BJ (cell line): ENCODE measurements at regions not wholly inside any gene's neighbourhood (a gene's known extent, or its start where the extent isn't known, plus 50 kb on each side); places are given as distances from the start of the nearest gene placed in this dataset.

Source experiments
- CTCF ChIA-PET: fragments of 350-600 bp; formaldehyde crosslinking; extraction: SDS; loops from one replicate; lab custom pipeline; 2021; ENCODE audit warnings: antibody characterized with exemption, inconsistent platforms; lab: Yijun Ruan, JAX
- POLR2A ChIA-PET: fragments of 300-600 bp; sonication (Branson Sonifier 250); formaldehyde crosslinking; extraction: SDS; loops from one replicate; lab custom pipeline; 2021; ENCODE audit warnings: antibody characterized with exemption; lab: Charles Lee
- DNase-seq: peaks from one replicate; pipeline ENCODE4 v3.0.0-alpha.2; 2011; ENCODE audit warnings: low read depth
- H3K27me3 ChIP-seq: 2 replicates; pipeline ENCODE4 v1.6.0; 2011; ENCODE audit warnings: low read length; ENCODE audit not compliant: control insufficient read depth, insufficient read depth
- H3K36me3 ChIP-seq: 2 replicates; pipeline ENCODE4 v1.5.1; 2011; ENCODE audit warnings: low read length; ENCODE audit not compliant: control insufficient read depth, insufficient read depth
- H3K4me3 ChIP-seq: 2 replicates; pipeline ENCODE4 v1.5.1; 2011; ENCODE audit warnings: low read depth, mild to moderate bottlenecking, control low read depth, low read length
- TF ChIP-seq, protein P1 (sequence below): IDR thresholded peaks from 2 replicates; pipeline ENCODE4 v1.5.1; 2011; ENCODE audit warnings: low read depth, mild to moderate bottlenecking, control low read depth, inconsistent platforms, low read length, moderate library complexity; ENCODE audit not compliant: insufficient read depth

DNA sequence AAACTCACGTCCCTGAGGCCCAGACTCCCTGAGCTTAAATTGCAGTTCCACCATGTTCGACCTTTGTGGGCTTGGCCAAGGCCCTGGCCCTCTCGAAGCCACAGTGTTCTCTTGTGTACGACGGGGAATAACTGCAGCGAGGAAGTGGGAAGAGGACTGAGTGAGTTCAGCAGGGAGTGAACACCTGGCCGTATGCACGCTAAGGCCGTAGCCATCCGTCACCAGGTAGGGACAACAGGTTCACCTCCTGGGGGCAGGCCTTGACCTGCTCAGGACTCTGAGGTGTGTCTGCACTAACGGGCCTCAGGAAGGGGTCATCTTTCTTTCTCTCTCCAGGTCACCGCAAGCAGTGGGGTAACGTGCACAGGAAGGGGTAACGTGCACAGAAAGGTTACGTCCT is 67.2 kb upstream of the CTBP2 start:
- no peak overlapping the region for H3K4me3 ChIP-seq
- TF ChIP-seq, protein P1, sequence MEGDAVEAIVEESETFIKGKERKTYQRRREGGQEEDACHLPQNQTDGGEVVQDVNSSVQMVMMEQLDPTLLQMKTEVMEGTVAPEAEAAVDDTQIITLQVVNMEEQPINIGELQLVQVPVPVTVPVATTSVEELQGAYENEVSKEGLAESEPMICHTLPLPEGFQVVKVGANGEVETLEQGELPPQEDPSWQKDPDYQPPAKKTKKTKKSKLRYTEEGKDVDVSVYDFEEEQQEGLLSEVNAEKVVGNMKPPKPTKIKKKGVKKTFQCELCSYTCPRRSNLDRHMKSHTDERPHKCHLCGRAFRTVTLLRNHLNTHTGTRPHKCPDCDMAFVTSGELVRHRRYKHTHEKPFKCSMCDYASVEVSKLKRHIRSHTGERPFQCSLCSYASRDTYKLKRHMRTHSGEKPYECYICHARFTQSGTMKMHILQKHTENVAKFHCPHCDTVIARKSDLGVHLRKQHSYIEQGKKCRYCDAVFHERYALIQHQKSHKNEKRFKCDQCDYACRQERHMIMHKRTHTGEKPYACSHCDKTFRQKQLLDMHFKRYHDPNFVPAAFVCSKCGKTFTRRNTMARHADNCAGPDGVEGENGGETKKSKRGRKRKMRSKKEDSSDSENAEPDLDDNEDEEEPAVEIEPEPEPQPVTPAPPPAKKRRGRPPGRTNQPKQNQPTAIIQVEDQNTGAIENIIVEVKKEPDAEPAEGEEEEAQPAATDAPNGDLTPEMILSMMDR: no peak
- ChIA-PET POLR2A (no interaction called here), CTCF (no interaction called here)
- no peaks in the 10 kb centered on the region for H3K36me3 ChIP-seq
- DNase-seq: no peak
- no peaks in the 10 kb centered on the region; the same call in 1 of the 2 replicates for H3K27me3 ChIP-seq

DNA sequence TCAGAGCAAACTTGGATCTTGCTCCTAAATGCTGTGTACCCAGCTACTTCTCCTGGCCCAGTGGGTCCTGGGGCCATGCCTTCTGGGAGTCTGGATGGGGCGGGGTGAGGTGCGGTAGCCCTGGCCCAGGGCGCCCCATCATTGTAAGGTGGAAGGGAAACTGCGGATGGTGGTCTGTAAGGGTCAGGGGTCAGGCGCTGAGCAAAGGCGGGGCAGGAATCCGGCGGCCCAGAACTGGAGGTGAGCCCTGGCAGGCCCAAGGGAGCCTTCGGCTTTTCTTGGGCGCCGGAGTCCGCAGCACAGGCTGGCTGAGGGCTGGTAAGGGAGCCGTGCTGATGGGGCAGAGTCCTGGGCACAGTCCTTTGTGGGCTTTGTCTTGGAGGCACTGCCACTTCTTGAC is 66.5 kb upstream of the CTBP2 start:
- ChIA-PET POLR2A (no interaction called here), CTCF (no interaction called here)
- no peak for DNase-seq
- no peaks in the 10 kb centered on the region for H3K36me3 ChIP-seq
- no peaks in the 10 kb centered on the region; the same call in 1 of the 2 replicates for H3K27me3 ChIP-seq
- TF ChIP-seq, protein P1: no peak
- no peak overlapping the region for H3K4me3 ChIP-seq

DNA sequence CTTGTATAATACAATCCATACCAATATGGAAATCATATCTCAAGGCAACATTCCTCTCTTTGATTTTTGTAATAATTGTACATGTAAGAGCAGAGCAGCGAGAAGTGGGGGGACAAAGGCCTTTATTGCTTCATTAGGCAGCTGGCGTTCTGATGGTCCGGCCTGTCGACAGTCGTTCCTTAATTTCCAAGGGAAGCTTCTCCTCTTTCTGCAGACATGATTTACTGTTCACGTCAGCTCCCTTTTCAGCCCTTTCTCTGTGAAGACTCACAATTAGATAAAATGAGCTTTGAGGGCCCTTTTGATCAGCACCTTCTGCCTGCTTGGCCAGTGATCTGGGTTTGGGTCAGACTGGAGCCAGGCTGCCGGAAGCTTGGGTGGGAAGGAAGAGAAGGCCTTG is 65.6 kb upstream of the CTBP2 start:
- no peak for DNase-seq
- Histone ChIP-seq H3K4me3 (no peak overlapping the region), H3K27me3 (peaks cover 1% of the 10 kb centered on the region; the same call in 1 of the 2 replicates), H3K36me3 (no peaks in the 10 kb centered on the region)
- ChIA-PET CTCF (no interaction called here), POLR2A (no interaction called here)
- TF ChIP-seq, protein P1: no peak

DNA sequence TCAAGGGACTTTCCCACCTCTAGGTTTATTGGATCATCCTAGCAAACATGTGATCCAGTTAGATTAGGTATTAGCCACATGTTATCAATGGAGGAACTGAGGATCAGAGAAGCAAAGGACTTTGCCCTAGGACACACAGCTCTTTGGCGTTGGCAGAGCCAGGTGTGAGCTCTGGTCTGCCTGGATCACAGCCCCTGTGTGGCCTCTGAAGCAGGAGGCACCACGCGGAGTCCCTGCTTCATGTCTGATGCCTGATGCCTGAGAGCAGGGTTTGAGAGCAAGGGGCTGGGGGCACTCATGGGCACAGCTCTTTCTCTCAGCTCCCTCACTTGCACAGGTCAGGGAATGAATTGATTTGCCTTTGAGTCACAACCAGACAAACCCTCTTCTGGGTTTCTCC is 64.7 kb upstream of the CTBP2 start:
- TF ChIP-seq, protein P1: no peak
- H3K4me3 ChIP-seq: no peak overlapping the region
- peaks cover 1% of the 10 kb centered on the region; the same call in 1 of the 2 replicates for H3K27me3 ChIP-seq
- ChIA-PET POLR2A (no interaction called here), CTCF (no interaction called here)
- DNase-seq: no peak
- no peaks in the 10 kb centered on the region for H3K36me3 ChIP-seq

DNA sequence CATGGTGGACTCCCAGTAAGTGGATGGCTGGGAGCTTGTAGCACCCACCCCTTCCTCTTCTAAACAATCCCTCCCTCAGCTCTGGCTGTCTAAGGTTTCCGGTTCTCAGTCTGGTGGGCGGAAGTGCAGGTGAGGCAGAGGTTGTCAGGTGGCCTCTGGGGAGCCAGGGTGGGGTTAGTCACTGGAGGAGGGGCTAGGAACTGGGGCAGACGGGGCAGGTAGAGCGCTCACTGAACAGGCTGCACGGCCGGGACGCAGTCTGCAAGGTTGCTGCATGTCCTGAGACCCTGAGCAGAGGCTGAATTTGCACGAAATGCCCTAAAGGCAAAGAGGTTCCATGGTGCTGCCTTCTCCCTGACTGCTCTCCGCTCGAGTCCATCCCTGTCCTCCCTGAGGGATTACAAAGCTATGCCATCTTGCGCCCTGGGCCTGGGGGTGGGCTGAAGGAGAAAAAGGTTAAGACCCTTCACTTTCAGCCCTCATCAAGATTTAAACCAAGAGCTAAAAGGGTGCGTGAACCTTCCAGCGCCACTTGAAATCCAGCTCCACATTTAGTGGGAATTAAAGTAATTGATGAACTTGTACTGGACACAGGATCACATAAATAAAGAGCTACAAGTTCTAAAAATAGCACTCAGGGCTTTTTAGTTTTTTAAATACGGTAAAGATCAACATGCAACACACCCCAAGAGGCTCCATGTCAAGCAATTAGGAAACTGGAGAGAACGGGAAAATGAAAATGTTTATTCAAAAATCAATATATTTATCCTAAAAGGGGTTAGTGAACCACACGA is 62.3 kb upstream of the CTBP2 start:
- POLR2A ChIA-PET: no interaction called here
- Histone ChIP-seq H3K4me3 (no peak overlapping the region), H3K36me3 (no peaks in the 10 kb centered on the region), H3K27me3 (peaks cover 1% of the 10 kb centered on the region; the same call in 1 of the 2 replicates)
- CTCF ChIA-PET: no interaction called here
- DNase-seq: no peak
- TF ChIP-seq, protein P1: no peak
